T-helper 1 cell treated with Interleukin-12 subunit alpha and Interleukin-12 subunit beta and Interleukin-4 antibody, amounts not matched to agents 30 ng/mL and 1 ng/mL, for 36 hours (primary cell): ENCODE measurements at regions not wholly inside any gene's neighbourhood (a gene's known extent, or its start where the extent isn't known, plus 50 kb on each side); places are given as distances from the start of the nearest gene placed in this dataset.

Experiments used
- intact Hi-C: fragments of 100-400 bp; cut with micrococcal nuclease; formaldehyde crosslinking; loops from one replicate; pipeline ENCODE4 v1.15.1; 2024

GRCh38 chr11:43574949-43575912 is 105.3 kb upstream of the HSD17B12 start:
- intact Hi-C loops: loop anchor here (5.0 to 10.0 kb wide), 3 partner anchors 67 to 737 kb away; partner anchors contain the start of genes ALX4 and C11orf96

DNA sequence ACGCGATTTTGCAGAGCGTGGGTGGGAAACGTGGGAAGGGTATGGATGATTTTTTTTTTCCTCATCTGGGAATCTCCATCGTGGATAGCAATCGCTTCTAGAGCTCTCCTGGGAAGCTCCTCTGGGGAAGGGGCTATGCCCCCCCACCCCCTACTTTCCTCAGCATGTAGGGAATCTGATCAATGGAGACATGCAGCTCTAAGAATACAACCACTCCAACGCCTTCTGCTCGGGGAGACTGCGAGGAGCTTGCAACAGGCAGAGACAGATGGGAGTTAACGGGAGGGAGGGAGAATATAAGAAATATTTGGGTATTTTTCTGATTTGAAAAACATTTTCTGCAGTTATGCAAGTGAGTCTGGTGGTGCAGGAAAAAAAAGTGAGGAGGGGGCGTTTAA is 104.6 kb upstream of the HSD17B12 start:
- intact Hi-C loops: loop anchor here (5.0 to 10.0 kb wide), 3 partner anchors 66 to 736 kb away; partner anchors contain the start of genes ALX4 and C11orf96

- intact Hi-C loops: loop anchor here (5.0 to 10.0 kb wide), 3 partner anchors 66 to 736 kb away; partner anchors contain the start of genes ALX4 and C11orf96
These were observed 104.2 kb upstream of the HSD17B12 start for GRCh38 chr11:43576320-43576802.

GRCh38 chr11:43576803-43577521 is 103.6 kb upstream of the HSD17B12 start:
- intact Hi-C loops: loop anchor here (5.0 to 10.0 kb wide), 3 partner anchors 65 to 735 kb away; partner anchors contain the start of genes ALX4 and C11orf96

- intact Hi-C loops: loop anchor here (5.0 to 10.0 kb wide), 3 partner anchors 65 to 735 kb away; partner anchors contain the start of genes ALX4 and C11orf96
These were observed 102.8 kb upstream of the HSD17B12 start for GRCh38 chr11:43577566-43578264.

- intact Hi-C loops: loop anchor here (5.0 to 10.0 kb wide), 3 partner anchors 64 to 734 kb away; partner anchors contain the start of genes ALX4 and C11orf96
These were observed 102.0 kb upstream of the HSD17B12 start for GRCh38 chr11:43578346-43579170.

GRCh38 chr11:43579171-43579918 is 101.2 kb upstream of the HSD17B12 start:
- intact Hi-C loops: loop anchor here (5.0 to 10.0 kb wide), 3 partner anchors 63 to 733 kb away; partner anchors contain the start of genes ALX4 and C11orf96

DNA sequence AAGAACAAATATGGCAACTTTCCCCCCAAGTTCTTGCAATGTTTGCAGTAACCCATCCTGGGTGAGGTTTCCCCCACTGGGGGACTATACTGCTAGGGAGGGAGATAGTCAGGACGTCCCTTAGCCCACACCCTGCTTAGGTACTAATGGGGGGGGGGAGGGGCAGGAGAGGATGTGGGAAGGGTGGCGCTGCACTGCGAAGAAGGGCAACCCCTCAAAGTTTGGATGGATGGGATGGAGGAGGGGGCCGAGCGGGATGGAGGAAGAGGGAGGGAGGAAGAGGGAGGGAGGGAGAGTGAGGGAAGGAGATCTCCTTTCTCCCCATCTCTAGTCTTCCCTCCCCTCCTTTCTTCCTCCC is 100.6 kb upstream of the HSD17B12 start:
- intact Hi-C loops: loop anchor here (5.0 to 10.0 kb wide), 3 partner anchors 62 to 732 kb away; partner anchors contain the start of genes ALX4 and C11orf96

GRCh38 chr11:43580735-43581369 is 99.7 kb upstream of the HSD17B12 start:
- intact Hi-C loops: no loop called here

DNA sequence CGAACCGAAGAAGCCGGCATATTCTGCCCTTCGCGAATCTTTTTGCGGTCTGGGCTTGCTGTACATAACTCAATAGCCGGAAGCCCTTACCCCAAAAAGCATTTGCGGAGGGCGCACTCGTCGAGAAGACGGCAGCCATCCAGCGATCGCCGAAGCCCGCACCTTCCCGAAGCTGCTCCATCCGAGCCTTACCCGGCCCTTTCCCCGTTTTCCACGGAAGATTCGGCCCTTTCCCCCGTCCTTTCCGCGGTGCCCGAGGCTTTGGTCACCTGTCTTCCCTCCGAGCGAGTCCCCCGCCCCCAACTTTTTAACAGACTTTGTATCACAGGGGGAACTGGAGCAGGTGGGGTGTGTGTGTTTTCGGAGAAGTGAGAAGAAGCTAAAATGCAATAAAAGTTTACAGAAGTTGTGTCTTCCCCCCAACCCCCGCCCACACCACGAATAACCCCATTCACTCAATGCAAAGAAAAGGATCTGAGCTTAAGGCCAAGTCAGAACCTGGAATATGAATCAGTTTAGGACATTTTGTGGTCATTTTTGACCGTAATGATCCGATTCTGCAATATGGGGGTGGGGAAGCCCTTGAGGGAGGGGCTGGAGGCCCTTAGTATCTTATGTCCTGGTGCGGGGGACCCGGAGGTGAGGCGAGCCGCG is 99.0 kb upstream of the HSD17B12 start:
- intact Hi-C loops: no loop called here

DNA sequence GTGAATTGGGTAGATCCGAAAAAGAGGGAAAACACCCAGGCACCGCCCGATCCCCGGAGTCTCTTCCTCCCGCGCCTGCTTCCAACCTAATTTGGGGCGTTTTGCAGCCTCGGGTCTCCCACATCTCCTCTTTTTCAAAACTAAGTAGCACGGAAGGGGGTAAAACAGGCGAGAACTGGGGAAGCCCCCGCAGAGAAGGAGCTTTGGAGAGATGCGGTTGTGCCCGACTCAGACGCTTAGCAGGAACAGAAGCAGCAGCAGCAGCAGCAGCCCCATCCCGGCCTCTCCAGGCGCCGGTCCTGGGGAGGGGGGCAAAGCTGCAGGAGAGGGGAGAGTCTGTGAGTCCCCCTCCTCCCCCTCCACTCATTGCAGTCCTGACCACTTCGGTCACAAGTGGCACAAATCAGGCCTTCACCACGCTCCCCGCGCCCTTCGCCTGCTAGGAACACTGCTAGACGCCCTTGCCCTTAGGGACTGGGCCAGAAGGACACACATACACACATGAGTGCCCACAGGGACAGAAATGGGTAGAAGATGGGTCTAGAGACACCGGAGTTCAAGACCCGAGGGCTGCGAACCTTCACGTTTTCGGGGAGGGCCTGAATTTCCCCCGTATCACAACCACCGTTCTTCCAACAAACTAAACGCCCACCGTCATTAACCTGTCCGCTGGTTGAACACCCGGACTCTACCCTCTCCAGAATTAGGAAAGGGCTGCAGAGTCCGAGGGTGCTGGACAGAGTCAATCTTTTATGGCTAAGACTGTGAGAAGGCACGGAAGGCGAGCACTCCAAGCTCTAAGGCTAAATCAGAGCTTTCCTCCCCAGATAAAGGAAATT is 98.3 kb upstream of the HSD17B12 start:
- intact Hi-C loops: no loop called here

DNA sequence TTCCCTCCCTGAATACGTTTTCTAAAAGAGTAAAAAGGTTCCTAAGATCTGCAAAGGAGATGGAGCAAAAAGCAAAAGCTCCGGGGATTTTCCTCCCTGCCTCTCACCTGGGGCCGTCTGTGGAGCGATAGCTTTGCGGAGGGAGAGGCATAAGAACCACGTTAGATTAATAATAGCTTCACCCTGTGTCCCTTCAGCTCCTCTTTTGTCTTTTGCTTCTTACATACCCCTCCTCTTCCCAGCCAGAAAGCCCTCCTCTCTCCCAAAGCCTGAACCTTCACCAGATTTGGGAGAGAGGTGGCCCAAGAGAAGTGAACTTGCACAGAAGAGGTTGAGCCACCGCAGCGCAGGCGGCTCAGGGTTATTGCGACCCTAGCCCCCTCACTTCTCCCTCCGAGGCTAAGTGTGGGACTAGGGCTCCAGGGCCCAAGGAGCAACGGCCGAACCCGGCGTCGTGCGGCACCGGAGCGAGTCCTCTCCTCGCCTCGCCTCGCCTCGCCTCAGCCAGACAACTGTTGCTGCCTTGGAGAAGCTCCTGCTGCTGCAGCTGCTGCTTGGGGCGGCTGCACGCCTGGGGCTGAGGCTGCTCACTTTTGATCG is 97.6 kb upstream of the HSD17B12 start:
- intact Hi-C loops: no loop called here

GRCh38 chr11:43583548-43583947 is 97.0 kb upstream of the HSD17B12 start:
- intact Hi-C loops: no loop called here

DNA sequence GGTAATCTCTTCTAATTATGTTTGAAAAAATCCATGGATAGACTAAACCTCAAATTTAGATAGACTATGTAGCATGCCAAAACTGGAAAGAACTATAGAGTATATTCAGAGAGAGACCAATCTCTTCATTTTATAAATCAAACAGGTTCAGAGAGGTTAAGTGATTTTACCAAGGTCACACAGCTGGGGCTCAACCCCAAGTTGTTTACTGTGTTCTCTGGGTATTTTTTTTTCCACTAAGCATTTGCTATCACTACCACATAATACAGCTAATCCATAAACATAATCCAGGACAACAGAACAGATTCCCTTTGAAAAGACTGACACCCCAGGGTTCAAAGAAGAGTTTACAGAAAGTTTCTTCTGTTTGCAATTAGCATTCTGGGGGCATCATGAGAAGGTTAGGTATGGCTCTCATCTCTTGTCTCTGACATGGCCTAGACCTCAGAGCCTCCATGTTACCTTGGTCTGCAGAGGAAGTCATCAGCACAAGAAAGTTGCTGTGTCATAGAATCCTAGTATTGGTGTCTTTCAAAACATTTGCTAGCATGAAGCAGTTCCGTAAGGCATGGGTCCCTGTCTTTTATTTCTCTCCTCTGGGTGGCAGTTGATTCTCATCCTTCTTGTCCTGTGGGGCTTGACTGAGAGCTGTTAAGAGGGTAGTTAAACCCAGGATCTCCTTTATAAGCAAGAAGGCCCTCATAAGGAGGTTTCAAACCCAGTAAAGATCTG is 94.5 kb upstream of the HSD17B12 start:
- intact Hi-C loops: no loop called here

GRCh38 chr11:43589601-43590250 is 90.8 kb upstream of the HSD17B12 start:
- intact Hi-C loops: no loop called here

- intact Hi-C loops: no loop called here
These were observed 79.0 kb upstream of the HSD17B12 start for GRCh38 chr11:43601511-43601910.
